ENCODE measurements at regions not wholly inside any gene's neighbourhood (a gene's known extent, or its start where the extent isn't known, plus 50 kb on each side); places are given as distances from the start of the nearest gene placed in this dataset.

- TF ChIP-seq CTCF (IDR thresholded peaks at IDR 0.05) (no peak), POLR2AphosphoS5 (IDR thresholded peaks at IDR 0.05) (no peak), POLR2A (IDR thresholded peaks at IDR 0.05) (no peak), EP300 (IDR thresholded peaks at IDR 0.05) (no peak)
Observed at GRCh38 chr3:135758961-135759360, 206.6 kb upstream of the PPP2R3A start.

Measured in gastroesophageal sphincter (tissue), 3 donors.